ENCODE measurements at regions not wholly inside any gene's neighbourhood (a gene's known extent, or its start where the extent isn't known, plus 50 kb on each side); places are given as distances from the start of the nearest gene placed in this dataset.

DNA sequence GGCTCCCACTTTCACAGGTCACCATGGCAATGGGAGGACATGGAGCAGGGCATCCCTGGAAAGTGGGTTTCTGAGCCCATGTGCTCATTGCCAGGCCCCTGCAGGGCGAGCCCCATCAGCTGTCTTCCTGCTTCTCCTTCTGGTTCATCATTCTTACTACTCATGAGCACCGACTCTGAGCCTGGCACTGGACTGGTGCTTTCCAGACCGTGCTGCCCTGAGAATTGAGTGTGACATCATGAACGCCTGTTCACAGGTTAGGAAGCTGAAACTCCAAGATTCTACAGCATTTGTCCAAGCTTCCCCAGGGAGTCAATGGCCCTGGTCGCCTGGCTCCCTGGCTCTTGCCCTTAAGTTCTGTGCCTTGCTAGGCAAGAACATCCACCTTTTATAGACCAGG, 210.4 kb upstream of the ZNF536 start:
- Histone ChIP-seq H3K36me3 (no peaks in the 10 kb centered on the region), H3K4me3 (no peak overlapping the region), H3K27ac (no peak overlapping the region), H3K9me3 (peaks cover 0 to 5% (median 0%) of the 10 kb centered on the region in 4 donors), H3K27me3 (no peaks in the 10 kb centered on the region), H3K4me1 (no peaks in the 10 kb centered on the region)
- TF ChIP-seq POLR2A (IDR thresholded peaks at IDR 0.05), result no peak
- TF ChIP-seq EP300 (IDR thresholded peaks at IDR 0.05), result no peak
- TF ChIP-seq, protein P1, sequence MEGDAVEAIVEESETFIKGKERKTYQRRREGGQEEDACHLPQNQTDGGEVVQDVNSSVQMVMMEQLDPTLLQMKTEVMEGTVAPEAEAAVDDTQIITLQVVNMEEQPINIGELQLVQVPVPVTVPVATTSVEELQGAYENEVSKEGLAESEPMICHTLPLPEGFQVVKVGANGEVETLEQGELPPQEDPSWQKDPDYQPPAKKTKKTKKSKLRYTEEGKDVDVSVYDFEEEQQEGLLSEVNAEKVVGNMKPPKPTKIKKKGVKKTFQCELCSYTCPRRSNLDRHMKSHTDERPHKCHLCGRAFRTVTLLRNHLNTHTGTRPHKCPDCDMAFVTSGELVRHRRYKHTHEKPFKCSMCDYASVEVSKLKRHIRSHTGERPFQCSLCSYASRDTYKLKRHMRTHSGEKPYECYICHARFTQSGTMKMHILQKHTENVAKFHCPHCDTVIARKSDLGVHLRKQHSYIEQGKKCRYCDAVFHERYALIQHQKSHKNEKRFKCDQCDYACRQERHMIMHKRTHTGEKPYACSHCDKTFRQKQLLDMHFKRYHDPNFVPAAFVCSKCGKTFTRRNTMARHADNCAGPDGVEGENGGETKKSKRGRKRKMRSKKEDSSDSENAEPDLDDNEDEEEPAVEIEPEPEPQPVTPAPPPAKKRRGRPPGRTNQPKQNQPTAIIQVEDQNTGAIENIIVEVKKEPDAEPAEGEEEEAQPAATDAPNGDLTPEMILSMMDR (IDR thresholded peaks at IDR 0.05), result no peak
- no peak for DNase-seq (ENCODE audit: low spot score in 2 of 2)
- 79 to 82% methylated on average over 5 of the region's 5 CpGs for WGBS, 2 donors

DNA sequence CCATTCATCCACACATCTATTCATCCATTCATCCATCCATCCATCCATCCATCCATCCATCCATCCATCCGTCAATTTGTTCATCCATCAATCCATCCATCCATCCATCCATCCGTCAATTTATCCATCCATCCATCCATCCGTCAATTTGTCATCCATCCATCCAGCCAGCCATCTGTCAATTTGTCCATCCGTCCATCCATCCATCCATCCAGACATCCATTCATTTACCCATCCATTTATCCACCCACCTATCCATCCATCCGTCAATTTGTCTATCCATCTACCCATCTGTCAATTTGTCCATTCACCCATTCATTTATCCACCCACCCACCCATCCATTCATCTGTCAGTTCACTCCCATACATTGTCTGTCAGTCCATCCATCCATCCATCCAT, 209.5 kb upstream of the ZNF536 start:
- DNase-seq (ENCODE audit: low spot score in 2 of 2), result no peak
- no peaks in the 10 kb centered on the region for H3K4me1 ChIP-seq
- no peak overlapping the region for H3K4me3 ChIP-seq
- 89 to 94% methylated on average over 5 of the region's 5 CpGs for WGBS, 2 donors
- H3K27me3 ChIP-seq, result no peaks in the 10 kb centered on the region
- peaks cover 0 to 5% (median 0%) of the 10 kb centered on the region in 4 donors for H3K9me3 ChIP-seq
- H3K27ac ChIP-seq, result no peak overlapping the region
- no peaks in the 10 kb centered on the region for H3K36me3 ChIP-seq
- TF ChIP-seq POLR2A (IDR thresholded peaks at IDR 0.05) (no peak), EP300 (IDR thresholded peaks at IDR 0.05) (no peak)
- TF ChIP-seq, protein P1 (IDR thresholded peaks at IDR 0.05), result no peak

DNA sequence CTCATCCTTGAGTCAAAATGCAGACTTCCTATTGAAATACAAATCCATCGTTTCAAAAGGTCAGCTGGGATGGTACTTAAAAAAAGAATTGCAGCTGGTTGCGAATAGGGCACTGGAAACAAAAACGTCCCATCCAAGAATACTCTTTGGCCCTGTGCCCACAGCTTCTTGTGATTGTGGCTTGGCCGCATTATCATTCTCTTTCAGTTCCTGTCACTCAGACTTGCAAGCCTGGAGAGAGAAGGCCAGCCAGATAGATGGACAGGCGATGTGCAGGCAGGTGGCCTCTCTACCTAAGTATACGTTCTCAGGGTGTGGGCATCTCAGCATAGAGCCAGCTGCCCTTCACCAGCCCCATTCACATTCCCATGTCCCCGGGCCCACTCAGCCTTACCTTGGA, 208.5 kb upstream of the ZNF536 start:
- TF ChIP-seq, protein P1 (IDR thresholded peaks at IDR 0.05), result no peak
- TF ChIP-seq EP300 (IDR thresholded peaks at IDR 0.05), result no peak
- TF ChIP-seq POLR2A (IDR thresholded peaks at IDR 0.05), result no peak
- Histone ChIP-seq H3K27ac (no peak overlapping the region), H3K9me3 (peaks cover 0 to 5% (median 0%) of the 10 kb centered on the region in 4 donors), H3K4me1 (no peaks in the 10 kb centered on the region), H3K36me3 (no peaks in the 10 kb centered on the region), H3K4me3 (no peak overlapping the region), H3K27me3 (no peaks in the 10 kb centered on the region)
- no peak for DNase-seq (ENCODE audit: low spot score in 2 of 2)
- WGBS, 2 donors, result 58 to 62% methylated on average over 7 of the region's 7 CpGs

DNA sequence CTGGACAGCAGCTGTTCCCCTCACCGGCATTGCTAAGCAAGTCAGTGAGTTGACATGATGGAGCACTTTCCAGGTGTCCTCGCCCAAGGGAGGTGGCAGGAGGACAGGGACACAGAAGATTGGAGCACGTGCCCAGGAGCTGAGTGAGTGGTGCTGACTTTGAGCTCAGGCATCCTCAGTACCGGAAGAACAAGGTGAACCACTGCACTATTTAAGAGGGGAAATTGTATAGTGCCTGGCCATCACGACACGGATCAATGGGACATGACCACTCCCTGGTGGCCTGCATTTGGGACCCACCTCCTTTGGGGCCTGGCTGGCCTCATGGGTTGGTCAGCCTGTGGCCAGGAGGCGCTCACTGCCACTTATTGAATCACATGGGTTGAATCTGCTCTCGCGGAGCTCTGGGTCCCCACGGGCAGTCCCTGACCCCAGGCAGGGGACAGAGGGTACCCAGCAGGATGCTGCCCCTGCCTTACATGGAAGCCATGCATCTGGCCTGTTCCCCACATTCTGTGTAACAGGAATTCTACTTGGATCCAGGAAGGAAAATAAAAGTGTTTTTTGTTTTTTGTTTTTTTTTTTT, 206.9 kb upstream of the ZNF536 start:
- no peak overlapping the region for H3K4me3 ChIP-seq
- 89 to 95% methylated on average over 10 of the region's 10 CpGs for WGBS, 2 donors
- TF ChIP-seq POLR2A (IDR thresholded peaks at IDR 0.05) (no peak), EP300 (IDR thresholded peaks at IDR 0.05) (no peak)
- TF ChIP-seq, protein P1 (IDR thresholded peaks at IDR 0.05), result no peak
- H3K4me1 ChIP-seq, result no peaks in the 10 kb centered on the region
- DNase-seq (ENCODE audit: low spot score in 2 of 2), result no peak
- no peaks in the 10 kb centered on the region for H3K9me3 ChIP-seq
- H3K27me3 ChIP-seq, result no peaks in the 10 kb centered on the region
- H3K36me3 ChIP-seq, result no peaks in the 10 kb centered on the region
- H3K27ac ChIP-seq, result no peak overlapping the region

DNA sequence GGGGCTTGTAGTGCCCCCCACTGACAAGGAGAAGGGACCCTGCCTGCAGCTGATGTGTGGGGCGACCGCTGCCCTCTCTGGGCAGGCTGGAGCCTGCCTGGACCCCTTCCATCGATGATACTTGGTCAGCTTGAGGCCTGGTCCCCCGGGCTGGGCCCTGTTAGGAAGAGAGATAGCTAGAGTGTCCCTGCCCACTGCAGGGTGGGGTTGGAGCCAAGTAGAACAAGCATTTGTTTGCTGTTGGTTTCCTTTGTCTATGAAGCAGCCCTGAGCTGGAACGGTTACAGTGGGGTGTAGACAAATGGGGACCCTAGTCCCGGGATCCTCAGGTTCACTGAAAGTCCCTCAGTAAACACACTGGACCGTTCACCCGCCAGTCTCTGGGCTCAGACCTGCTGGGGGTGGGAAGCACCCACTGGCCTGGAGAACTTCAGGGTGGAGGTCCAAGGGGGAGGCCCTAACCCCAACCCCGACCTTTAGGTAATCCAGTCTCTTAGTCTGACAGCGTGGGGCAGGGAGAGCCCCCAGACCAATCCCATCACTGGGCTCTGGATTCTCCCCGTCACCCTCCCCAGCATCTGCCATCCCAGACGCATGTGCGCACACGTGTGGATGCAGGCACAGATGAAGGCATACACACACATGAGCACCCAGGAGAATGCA, 204.8 kb upstream of the ZNF536 start:
- no peak overlapping the region for H3K27ac ChIP-seq
- no peaks in the 10 kb centered on the region for H3K36me3 ChIP-seq
- TF ChIP-seq, protein P1 (IDR thresholded peaks at IDR 0.05), result no peak
- TF ChIP-seq EP300 (IDR thresholded peaks at IDR 0.05) (no peak), POLR2A (IDR thresholded peaks at IDR 0.05) (no peak)
- DNase-seq (ENCODE audit: low spot score in 2 of 2), result no peak
- H3K9me3 ChIP-seq, result no peaks in the 10 kb centered on the region
- H3K4me3 ChIP-seq, result no peak overlapping the region
- no peaks in the 10 kb centered on the region for H3K27me3 ChIP-seq
- H3K4me1 ChIP-seq, result no peaks in the 10 kb centered on the region
- 88 to 89% methylated on average over 11 to 12 of the region's 14 CpGs for WGBS, 2 donors

All from tibial nerve (tissue), 4 donors.